ENCODE measurements at regions not wholly inside any gene's neighbourhood (a gene's known extent, or its start where the extent isn't known, plus 50 kb on each side); places are given as distances from the start of the nearest gene placed in this dataset.

- DNase-seq (ENCODE audit: low spot score) = no peak
Measured at GRCh38 chr6:15065261-15065989, 180.4 kb upstream of the JARID2 start.

- no peak for DNase-seq (ENCODE audit: low spot score)
Measured at GRCh38 chr6:15066089-15066758, 179.6 kb upstream of the JARID2 start.

GRCh38 chr6:15073344-15073789, 172.5 kb upstream of the JARID2 start:
- DNase-seq (ENCODE audit: low spot score) = no peak

- no peak for DNase-seq (ENCODE audit: low spot score)
Measured at GRCh38 chr6:15073883-15074465, 171.9 kb upstream of the JARID2 start.

GRCh38 chr6:15074806-15075205, 171.1 kb upstream of the JARID2 start:
- no peak for DNase-seq (ENCODE audit: low spot score)

- DNase-seq (ENCODE audit: low spot score) = no peak
Measured at GRCh38 chr6:15076565-15076964, 169.3 kb upstream of the JARID2 start.

- DNase-seq (ENCODE audit: low spot score) = no peak
Measured at GRCh38 chr6:15077006-15077405, 168.9 kb upstream of the JARID2 start.

- no peak for DNase-seq (ENCODE audit: low spot score)
Measured at GRCh38 chr6:15077961-15078360, 167.9 kb upstream of the JARID2 start.

- DNase-seq (ENCODE audit: low spot score) = no peak
Measured at GRCh38 chr6:15079288-15079817, 166.5 kb upstream of the JARID2 start.

- DNase-seq (ENCODE audit: low spot score) = no peak
Measured at GRCh38 chr6:15080895-15081294, 165.0 kb upstream of the JARID2 start.

GRCh38 chr6:15081447-15081846, 164.4 kb upstream of the JARID2 start:
- DNase-seq (ENCODE audit: low spot score) = no peak

GRCh38 chr6:15082708-15083107, 163.2 kb upstream of the JARID2 start:
- no peak for DNase-seq (ENCODE audit: low spot score)

- no peak for DNase-seq (ENCODE audit: low spot score)
Measured at GRCh38 chr6:15086348-15087158, 159.3 kb upstream of the JARID2 start.

GRCh38 chr6:15087186-15087589, 158.7 kb upstream of the JARID2 start:
- DNase-seq (ENCODE audit: low spot score) = no peak

GRCh38 chr6:15088904-15089568, 156.8 kb upstream of the JARID2 start:
- no peak for DNase-seq (ENCODE audit: low spot score)

GRCh38 chr6:15089569-15090144, 156.2 kb upstream of the JARID2 start:
- no peak for DNase-seq (ENCODE audit: low spot score)

GRCh38 chr6:15090145-15090579, 155.7 kb upstream of the JARID2 start:
- DNase-seq (ENCODE audit: low spot score) = no peak

- no peak for DNase-seq (ENCODE audit: low spot score)
Measured at GRCh38 chr6:15090745-15091384, 155.0 kb upstream of the JARID2 start.

GRCh38 chr6:15096894-15097837, 148.7 kb upstream of the JARID2 start:
- DNase-seq (ENCODE audit: low spot score) = no peak
